Ovary (tissue), 7 donors: ENCODE measurements at regions not wholly inside any gene's neighbourhood (a gene's known extent, or its start where the extent isn't known, plus 50 kb on each side); places are given as distances from the start of the nearest gene placed in this dataset.

Source experiments
- DNase-seq, 5 donors: peaks; one replicate each; pipeline ENCODE4 v3.0.0-alpha.2; 2019 to 2020
- H3K27ac ChIP-seq, 2 donors: fragments of 200-600 bp; one replicate each; pipeline versions ENCODE4 v1.5.1 to v1.8.0; 2019 to 2022
- H3K27me3 ChIP-seq: fragments of 200-600 bp; one replicate; pipeline ENCODE4 v1.8.0; 2022
- H3K36me3 ChIP-seq: fragments of 200-600 bp; sonication (generic); one replicate; pipeline ENCODE4 v1.5.1; 2019
- H3K4me1 ChIP-seq: one replicate; pipeline ENCODE4 v1.8.1; 2013; ENCODE audit warnings: mild to moderate bottlenecking, moderate library complexity; ENCODE audit not compliant: insufficient read depth
- H3K4me3 ChIP-seq: fragments of 200-600 bp; sonication (generic); one replicate; pipeline ENCODE4 v1.5.1; 2017
- H3K9me3 ChIP-seq, 2 donors: fragments of 200-600 bp in 1 of 2; sonication (generic) in 1 of 2; one replicate each; pipeline versions ENCODE4 v1.5.1 to v1.8.1; 2013 to 2019; ENCODE audit warnings: mild to moderate bottlenecking in 1 of 2, moderate library complexity in 1 of 2
- EP300 ChIP-seq: sonication (generic); formaldehyde crosslinking; IDR thresholded peaks from one replicate; pipeline ENCODE4 v1.6.1; 2017; ENCODE audit warnings: antibody characterized with exemption
- POLR2A ChIP-seq: fragments of 450-650 bp; IDR thresholded peaks from one replicate; pipeline ENCODE4 v1.6.1; 2017; ENCODE audit warnings: antibody characterized with exemption, mild to moderate bottlenecking, moderate library complexity
- WGBS, 3 donors: extraction: QIAGEN DNeasy Blood & Tissue Kit in 1 of 3; methylation state at CpG; one replicate each; pipeline versions ENCODE4 v1.1.5 to v1.1.7; 2013 to 2017; 5-methylcytosine and 5-hydroxymethylcytosine counted together
- intact Hi-C, 4 donors: fragments of 100-400 bp; cut with DNase I; formaldehyde crosslinking; loops; one replicate each; pipeline versions ENCODE4 v1.11.0 to v1.15.1; 2022 to 2023
- TF ChIP-seq, protein P1 (sequence below), 3 donors: fragments of 450-650 bp in 2 of 3; fragments of 200-600 bp in 1 of 3; IDR thresholded peaks; one replicate each; pipeline versions ENCODE4 v1.5.1 to v1.8.0; 2016 to 2022; ENCODE audit warnings: antibody characterized with exemption in 3 of 3, mild to moderate bottlenecking in 1 of 3
- donor health status: DM: no; HTN: no; CAD: no; lungs with moderate emphysema.
- donor health status: DM: no; HTN: no; CAD: no.
- donor health status: Bipolar disorder and iron deficiency.
- donor health status: DM: no; HTN: no; CAD: no.
- donor health status: DM: yes; HTN: yes; CAD: no.

DNA sequence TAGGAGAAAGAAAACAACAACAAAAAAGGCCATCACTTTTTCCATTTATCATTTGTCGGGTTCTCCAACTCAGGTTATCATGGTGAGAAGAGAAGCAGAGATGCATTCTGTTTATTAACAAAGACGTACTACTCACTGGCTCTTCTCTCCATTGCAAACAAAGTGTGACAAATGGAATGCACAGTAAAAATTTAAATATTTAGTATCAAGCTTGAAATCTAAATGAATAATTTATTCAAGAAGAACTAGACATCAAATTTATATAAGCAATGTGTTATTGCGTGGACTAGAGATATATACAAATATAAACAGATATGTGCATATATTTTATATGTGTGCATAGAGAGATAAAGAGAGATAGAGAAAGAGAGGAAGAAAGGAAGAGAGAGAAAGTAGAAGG, 236.5 kb downstream of the DSEL start:
- no peaks in the 10 kb centered on the region for H3K9me3 ChIP-seq
- TF ChIP-seq POLR2A (no peak), EP300 (no peak)
- TF ChIP-seq, protein P1, sequence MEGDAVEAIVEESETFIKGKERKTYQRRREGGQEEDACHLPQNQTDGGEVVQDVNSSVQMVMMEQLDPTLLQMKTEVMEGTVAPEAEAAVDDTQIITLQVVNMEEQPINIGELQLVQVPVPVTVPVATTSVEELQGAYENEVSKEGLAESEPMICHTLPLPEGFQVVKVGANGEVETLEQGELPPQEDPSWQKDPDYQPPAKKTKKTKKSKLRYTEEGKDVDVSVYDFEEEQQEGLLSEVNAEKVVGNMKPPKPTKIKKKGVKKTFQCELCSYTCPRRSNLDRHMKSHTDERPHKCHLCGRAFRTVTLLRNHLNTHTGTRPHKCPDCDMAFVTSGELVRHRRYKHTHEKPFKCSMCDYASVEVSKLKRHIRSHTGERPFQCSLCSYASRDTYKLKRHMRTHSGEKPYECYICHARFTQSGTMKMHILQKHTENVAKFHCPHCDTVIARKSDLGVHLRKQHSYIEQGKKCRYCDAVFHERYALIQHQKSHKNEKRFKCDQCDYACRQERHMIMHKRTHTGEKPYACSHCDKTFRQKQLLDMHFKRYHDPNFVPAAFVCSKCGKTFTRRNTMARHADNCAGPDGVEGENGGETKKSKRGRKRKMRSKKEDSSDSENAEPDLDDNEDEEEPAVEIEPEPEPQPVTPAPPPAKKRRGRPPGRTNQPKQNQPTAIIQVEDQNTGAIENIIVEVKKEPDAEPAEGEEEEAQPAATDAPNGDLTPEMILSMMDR (IDR thresholded peaks at IDR 0.05), result no peak
- H3K36me3 ChIP-seq, result no peaks in the 10 kb centered on the region
- DNase-seq, result no peak
- no peaks in the 10 kb centered on the region for H3K4me1 ChIP-seq
- intact Hi-C loops, result no loop called here
- H3K27ac ChIP-seq, result no peak overlapping the region
- 46 to 71% (median 55%) methylated on average over 3 of the region's 3 CpGs for WGBS, 3 donors
- no peak overlapping the region for H3K4me3 ChIP-seq
- no peaks in the 10 kb centered on the region for H3K27me3 ChIP-seq

DNA sequence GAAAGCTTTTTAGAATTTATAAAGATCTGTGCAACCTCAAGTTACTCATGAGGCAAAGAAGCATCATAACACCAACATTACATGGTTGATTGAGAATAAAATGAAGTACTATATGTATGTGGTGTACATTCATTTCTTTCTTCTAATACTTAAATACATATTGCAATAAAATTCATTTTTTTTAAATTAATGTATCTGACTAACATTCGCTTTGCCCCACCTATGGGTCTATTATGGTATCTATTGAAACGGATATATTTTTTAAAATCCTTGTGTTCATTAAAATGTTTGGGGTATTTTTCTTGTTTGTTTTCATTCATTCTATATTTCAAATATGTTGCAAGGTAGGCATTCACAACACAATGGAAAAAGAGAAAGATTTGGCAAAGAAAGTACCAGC, 237.5 kb downstream of the DSEL start:
- H3K4me3 ChIP-seq, result no peak overlapping the region
- no peak for DNase-seq
- no peaks in the 10 kb centered on the region for H3K36me3 ChIP-seq
- TF ChIP-seq, protein P1 (IDR thresholded peaks at IDR 0.05), result no peak
- no peak for TF ChIP-seq EP300
- no peak for TF ChIP-seq POLR2A
- 82 to 86% (median 84%) methylated on average over 2 of the region's 2 CpGs for WGBS, 3 donors
- H3K27me3 ChIP-seq, result no peaks in the 10 kb centered on the region
- H3K4me1 ChIP-seq, result no peaks in the 10 kb centered on the region
- H3K27ac ChIP-seq, result no peak overlapping the region
- intact Hi-C loops, result no loop called here
- no peaks in the 10 kb centered on the region for H3K9me3 ChIP-seq

DNA sequence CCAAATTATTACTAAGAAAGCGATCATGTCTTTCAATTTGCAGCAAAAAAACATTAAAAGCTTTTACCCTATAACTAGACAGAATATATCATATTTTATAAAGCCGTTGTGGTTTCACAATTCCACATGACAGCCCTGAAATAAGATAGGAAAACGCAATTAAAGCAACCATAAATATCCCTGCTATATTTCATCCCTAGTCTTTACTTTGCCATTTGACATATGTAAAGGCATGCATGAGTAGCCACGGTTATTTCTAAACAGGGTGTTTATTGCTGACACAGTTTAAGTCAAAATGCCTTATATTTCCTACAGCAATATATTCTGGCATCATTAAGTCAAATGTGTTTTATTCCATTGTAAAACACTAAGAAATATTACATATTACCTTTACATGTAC, 239.9 kb downstream of the DSEL start:
- intact Hi-C loops, result no loop called here
- H3K4me1 ChIP-seq, result no peaks in the 10 kb centered on the region
- H3K9me3 ChIP-seq, result no peaks in the 10 kb centered on the region
- no peak for DNase-seq
- H3K27ac ChIP-seq, result no peak overlapping the region
- WGBS, 3 donors, result 45 to 52% (median 51%) methylated on average over 4 of the region's 4 CpGs
- H3K27me3 ChIP-seq, result no peaks in the 10 kb centered on the region
- no peak overlapping the region for H3K4me3 ChIP-seq
- no peaks in the 10 kb centered on the region for H3K36me3 ChIP-seq
- TF ChIP-seq POLR2A (no peak), EP300 (no peak)
- TF ChIP-seq, protein P1 (IDR thresholded peaks at IDR 0.05), result no peak

DNA sequence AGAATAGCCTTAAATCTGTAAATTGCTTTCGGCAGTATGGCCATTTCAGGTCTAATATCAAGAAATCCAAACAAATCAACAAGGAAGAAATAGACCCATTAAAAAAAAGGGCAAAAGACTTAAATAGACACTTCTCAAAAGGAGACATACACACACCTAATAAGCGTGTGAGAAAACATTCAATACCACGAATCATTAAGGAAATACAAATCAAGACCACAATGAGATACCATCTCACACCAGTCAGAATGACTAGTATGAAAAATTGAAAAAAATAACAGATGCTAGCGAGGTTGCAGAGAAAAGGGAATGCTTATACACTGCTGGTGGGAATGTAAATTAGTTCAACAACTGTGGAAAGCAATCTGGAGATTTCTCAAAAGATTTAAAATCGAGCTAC, 243.2 kb downstream of the DSEL start:
- Histone ChIP-seq H3K9me3 (no peaks in the 10 kb centered on the region), H3K4me1 (no peaks in the 10 kb centered on the region), H3K36me3 (no peaks in the 10 kb centered on the region), H3K27me3 (no peaks in the 10 kb centered on the region), H3K27ac (no peak overlapping the region), H3K4me3 (no peak overlapping the region)
- intact Hi-C loops, result no loop called here
- TF ChIP-seq POLR2A (no peak), EP300 (no peak)
- TF ChIP-seq, protein P1 (IDR thresholded peaks at IDR 0.05), result no peak
- WGBS, 3 donors, result 82 to 89% (median 89%) methylated on average over 5 of the region's 5 CpGs
- no peak for DNase-seq

DNA sequence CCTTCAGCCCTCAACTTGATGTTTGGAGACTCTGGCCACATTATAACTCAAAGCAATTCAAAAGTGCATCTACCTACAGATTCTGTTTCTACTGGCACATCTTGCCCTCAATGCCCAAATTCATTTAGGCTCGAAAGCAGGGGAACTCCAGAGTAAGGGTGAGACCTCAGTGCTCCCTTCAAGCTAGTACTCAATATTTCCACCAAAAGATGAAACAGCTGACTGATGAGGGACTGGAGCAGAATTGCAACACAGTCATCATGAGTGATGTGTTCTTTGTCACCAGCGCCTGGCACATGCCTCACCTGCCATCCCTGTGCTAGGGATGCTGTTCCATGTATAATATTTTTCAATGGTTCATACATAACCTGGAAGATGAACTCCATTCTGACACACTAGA, 247.3 kb downstream of the DSEL start:
- no peak for DNase-seq
- TF ChIP-seq, protein P1 (IDR thresholded peaks at IDR 0.05), result no peak
- TF ChIP-seq EP300, result no peak
- no peak for TF ChIP-seq POLR2A
- intact Hi-C loops, result no loop called here
- H3K4me1 ChIP-seq, result no peaks in the 10 kb centered on the region
- H3K4me3 ChIP-seq, result no peak overlapping the region
- no peaks in the 10 kb centered on the region for H3K27me3 ChIP-seq
- no peaks in the 10 kb centered on the region for H3K36me3 ChIP-seq
- H3K27ac ChIP-seq, result no peak overlapping the region
- H3K9me3 ChIP-seq, result no peaks in the 10 kb centered on the region
- WGBS, 3 donors, result 82 to 92% (median 86%) methylated on average over 2 of the region's 2 CpGs
